ENCODE measurements at regions not wholly inside any gene's neighbourhood (a gene's known extent, or its start where the extent isn't known, plus 50 kb on each side); places are given as distances from the start of the nearest gene placed in this dataset.
A peak's percentile ranks its signal among the peaks of the same experiment; 100 is the strongest.

DNA sequence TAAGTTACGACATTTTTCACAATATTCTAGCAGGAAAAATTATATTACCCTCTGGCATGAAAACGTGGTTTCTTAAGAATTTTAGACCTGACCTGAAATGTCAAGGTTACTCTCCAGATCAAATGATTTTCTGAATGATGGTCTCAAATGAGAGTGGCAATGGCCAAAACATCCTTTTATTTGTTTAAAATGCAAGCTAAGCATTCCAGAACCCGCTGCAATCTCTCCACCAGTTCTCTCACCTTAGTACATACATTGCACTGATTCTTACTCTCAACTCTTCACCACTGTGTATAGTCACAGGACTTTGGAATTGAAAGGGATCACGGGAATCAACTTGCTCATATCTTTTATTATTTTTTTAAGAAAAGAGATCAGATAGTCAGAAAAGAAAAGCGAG lies 391.6 kb upstream of the LRATD1 start:
- no peak for DNase-seq (ENCODE audit: low read depth, low spot score)

DNA sequence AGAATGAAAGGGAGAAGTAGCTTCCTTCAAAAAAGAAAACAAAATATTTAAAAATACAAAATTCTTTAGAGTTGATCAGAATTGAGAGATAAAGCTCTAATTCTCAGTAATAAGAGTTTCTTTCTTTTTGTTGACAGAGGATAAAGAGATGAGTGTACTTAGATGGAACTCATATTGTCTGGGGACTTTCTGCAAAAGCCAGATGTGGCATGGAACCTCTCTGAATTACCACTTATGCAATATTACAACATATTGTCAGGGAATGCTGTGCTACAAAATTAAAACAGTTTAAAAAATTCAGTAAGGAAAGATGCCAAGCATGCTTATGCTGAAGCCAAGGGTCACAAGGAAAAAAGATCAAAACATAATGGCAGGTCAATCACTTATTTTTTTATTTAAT lies 386.6 kb upstream of the LRATD1 start:
- no peak for DNase-seq (ENCODE audit: low read depth, low spot score)

DNA sequence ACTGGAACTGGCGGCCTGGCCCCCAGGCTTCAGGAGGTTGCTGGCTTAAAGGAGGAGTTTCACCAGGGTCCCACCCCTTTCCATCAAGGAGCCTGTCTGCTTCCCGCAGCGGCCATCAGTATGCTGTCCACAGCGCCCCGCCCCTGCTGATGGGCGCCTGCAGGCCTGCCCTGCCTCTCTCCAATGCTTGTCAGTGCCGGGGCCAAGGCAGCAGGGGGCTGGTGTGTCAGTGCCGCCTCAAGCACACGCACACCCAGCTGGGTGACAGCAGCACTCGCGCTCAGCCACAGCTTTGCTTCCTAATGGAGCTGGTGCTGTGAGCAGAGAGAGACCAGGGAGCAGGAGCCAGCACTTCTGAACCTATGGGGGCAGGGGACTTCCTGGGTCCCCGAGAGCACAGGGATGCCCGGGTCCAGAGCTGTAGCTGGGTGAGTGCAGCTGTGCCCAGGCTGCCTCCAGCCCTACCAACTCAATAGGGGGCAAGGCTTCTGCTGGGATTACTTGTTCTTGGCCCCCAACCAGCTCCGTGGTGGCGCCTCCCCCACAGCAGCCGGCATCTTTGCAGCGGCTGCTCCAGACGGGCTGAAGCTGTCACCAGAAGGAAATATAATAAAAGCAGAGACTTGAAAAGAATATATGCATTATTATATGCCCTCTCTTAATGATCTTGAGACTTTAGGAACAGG lies 377.2 kb upstream of the LRATD1 start:
- peak; percentile 71 for DNase-seq (ENCODE audit: low read depth, low spot score)

DNA sequence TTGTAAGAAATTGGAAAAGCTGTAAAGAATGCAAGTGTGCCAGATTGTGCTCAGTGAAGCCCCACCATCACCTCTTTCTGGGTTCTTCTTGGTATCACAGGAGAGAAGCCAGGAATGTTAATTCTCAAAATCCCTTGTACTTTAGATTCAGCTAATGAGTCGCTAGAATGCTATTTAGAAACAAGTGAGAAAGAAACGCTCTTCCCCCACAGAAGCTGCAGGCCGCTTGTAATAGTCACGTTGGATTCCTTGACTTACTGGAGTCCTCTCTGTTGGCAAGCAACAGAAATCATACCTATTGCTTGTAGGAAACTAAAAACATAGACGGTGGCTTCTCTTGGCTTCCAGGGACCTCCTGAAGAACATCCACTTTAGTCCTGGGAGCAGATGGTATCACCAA lies 375.6 kb upstream of the LRATD1 start:
- DNase-seq (ENCODE audit: low read depth, low spot score): no peak

DNA sequence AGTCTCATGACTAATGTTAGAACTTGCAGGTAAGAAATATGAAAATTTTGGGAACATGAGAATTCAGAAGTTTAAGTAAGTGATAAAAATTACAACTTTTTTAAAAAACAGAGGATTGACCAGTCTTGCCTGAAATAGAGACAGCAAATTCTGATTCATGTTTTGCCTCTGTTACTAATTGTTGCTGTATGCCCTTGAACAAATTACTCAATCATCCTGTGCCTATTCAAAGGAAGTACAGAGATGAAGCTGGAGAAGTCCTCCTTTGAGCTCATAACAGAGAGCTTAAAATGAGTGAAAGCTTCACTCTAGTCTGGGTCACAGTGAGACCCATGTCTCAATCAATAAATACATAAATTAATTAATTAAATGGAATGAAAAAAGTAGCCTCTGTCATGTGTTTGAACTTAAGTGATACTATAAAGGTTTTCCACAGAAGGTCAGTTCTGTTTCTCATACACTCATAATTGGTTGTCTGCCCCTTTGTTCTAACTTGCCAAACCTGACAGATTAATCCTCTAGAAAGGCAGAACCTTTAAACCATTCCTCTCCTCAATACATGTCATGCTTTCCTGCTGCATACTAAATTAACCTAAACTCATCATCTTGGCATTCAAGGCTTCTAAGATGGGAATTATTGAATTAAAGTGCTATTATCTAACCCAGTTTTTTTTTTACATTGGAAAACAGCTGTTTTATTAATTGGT lies 374.6 kb upstream of the LRATD1 start:
- no peak for DNase-seq (ENCODE audit: low read depth, low spot score)

DNA sequence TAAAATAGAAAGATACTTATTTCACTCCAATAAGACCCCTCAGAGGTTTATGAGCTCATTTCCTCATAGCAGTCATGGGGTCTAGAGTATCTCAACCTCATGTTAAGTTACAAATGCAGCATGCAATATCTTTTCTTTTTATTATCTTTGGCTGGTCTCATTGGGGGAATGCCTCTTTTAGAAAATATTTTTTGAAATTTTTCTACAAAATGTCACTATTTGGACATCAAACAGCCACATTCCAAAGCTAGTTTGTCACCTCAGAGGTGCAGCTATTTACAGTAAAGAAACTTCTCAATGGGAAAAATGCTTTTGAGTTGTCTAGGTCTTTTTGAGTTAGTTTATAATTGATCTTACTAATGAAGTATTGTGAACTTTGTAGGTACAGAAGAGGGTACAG lies 370.7 kb upstream of the LRATD1 start:
- DNase-seq (ENCODE audit: low read depth, low spot score): no peak

DNA sequence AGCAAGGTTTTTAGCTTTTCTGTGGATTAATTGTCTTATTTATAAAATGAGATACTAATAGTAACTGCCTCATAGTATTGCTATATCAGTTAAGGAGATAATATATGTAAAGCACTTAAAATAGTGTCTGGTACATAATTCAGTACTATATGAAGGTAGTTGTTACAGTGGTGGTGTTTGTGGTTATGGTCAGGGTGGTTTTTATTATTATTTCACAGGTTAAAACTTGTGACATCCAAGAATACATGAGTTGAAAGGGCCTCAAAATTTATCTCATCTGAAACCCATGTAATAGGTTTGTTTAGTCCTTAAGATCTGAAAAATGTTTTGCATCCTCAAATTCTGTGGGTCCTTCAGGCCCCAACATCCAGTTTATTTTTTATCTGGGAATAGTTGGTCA lies 369.5 kb upstream of the LRATD1 start:
- no peak for DNase-seq (ENCODE audit: low read depth, low spot score)

DNA sequence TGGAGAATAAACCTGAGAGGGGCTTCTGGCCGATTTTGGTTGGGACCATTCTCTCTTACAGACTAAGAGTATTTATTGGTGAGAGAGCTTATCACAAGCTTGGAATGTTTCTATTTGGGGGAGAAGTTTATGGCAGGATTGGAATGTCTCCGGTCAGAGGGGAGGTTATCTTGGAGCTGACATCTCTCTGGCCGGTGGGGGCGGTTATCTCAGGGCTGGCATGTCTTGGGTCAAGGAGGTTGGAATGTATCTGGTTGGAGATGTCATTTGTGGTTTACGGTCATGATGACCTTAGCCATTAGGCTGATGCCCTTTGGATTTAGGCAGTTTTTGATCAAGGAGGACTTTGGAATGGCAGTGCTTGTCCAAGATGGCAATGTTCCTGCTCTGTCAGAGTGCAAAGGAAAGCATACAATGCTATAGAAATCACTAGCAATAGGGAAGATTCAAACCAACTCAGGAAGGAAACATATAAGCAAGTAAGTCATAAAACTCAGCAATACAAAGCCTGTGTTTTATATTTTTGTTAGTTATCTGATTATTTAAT lies 362.4 kb upstream of the LRATD1 start:
- no peak for DNase-seq (ENCODE audit: low read depth, low spot score)

DNA sequence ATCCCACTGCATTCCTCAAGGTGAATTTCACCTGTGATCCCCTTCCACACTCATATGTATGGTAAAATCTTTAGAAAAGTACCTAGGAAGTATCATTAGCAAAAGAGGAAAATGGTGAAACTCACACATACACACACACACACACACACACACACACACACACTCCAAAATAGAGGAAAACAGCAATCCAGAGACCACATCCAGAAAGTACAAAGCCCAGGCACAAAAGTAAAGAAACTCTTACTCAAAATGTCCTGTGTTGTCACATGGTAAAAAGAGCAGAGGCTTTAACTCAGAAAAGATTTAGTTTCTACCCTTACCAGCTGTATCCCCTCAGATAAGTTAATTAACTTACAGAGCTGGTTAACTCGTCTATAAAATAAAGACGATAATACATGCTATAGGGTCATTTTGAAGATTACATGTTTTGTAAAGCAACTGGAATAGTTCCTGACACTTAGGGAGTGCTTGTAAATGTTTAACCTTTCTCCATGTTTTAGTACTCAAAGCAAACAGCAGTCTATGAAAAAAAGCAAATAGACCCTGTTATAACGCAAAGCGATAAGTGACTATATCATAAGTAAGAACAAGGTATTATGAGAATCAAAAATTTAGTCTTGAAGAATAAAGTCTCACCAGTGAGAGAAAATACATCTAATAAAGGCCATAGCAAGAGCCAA lies 360.0 kb upstream of the LRATD1 start:
- DNase-seq (ENCODE audit: low read depth, low spot score): no peak

DNA sequence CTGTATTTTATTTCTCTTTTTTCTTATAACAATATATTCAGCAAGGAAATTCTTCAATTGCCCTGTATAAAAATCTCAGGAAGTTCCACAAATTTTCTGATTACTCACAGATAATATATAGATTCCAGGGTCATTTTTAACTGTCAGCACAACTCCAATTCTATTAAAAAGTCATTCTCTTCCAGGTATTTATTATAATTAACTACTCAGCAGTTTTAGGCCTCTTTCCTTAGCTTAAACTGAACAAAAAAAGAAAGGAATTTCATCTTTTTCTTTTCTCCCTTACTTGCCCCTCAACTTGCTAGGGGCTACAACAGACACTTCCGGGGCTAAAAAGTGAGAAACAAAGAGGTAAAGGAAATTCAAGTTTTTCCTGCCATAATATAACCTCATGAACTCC lies 358.9 kb upstream of the LRATD1 start:
- DNase-seq (ENCODE audit: low read depth, low spot score): no peak

DNA sequence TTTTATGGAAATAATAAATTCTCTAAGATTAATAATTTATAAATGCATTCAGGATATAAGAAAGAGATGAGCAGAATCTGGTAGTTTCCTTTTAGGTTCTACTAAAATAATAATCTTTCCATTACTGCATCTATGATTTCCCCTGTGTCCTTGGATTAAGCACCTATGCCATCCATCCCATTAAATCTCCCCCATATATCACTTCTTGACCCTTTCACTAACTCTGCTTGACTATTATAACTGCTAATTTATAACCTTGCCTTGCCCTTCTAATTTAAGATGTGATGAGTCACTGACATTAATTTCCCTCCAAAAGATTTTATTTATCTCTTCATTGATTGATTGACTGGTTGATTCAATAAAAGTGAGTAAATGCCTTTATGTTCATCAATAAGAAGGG lies 348.3 kb upstream of the LRATD1 start:
- DNase-seq (ENCODE audit: low read depth, low spot score): no peak

DNA sequence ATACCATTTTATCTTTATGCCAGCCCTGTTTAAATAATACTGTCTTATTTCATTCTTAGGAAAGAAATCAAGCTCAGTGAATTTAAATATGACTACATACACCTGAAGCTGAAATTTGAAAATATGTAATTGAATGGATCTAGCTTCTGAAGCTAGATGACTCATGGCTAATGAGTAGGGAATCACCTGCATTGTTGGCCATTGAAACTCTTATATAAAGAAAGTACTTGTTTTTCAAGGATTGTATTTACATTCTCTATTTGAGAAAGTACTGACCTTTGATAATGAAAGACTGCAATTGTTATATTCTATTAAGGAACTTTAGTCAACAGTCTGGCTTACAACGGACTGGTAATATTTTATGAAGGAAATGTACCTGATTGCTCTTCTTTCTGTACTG lies 346.7 kb upstream of the LRATD1 start:
- DNase-seq (ENCODE audit: low read depth, low spot score): no peak

DNA sequence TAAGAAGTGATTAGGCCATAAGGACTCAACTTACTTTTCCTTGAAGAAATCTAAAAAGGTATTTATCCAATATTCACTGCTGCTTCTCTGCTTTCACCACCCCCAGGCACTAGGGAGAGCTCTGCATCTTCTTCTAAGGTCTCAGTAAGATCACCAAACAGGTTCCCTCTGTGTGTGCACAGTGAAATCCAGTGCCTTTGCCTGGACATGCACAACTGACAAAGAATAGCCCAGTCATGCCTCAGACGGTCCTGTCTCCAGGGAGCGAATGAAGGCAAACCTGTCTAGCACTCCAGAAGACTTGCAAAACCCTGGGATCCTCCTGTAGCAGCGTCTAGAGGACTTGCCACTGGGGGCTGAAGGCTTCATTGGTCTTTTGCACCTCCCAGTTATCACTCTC lies 344.5 kb upstream of the LRATD1 start:
- DNase-seq (ENCODE audit: low read depth, low spot score): no peak

DNA sequence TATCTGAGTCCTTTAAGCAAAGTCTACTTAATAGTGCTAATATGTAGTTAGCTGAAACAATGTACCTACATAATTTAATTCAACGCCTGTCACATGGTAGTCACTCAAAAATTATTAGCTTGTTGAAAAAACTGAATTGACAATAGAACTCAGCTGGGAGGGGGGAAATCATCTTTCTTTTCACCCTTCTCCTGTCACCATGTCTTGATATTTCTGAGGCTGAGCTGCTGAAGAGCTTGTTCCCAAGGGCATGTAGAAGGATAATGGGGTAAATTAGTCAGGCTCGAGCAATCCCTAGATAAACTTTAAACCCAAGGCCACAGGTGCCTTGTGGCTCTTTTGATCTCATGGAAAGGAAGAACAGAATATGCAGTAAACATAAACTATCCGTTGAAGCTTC lies 339.6 kb upstream of the LRATD1 start:
- no peak for DNase-seq (ENCODE audit: low read depth, low spot score)

DNA sequence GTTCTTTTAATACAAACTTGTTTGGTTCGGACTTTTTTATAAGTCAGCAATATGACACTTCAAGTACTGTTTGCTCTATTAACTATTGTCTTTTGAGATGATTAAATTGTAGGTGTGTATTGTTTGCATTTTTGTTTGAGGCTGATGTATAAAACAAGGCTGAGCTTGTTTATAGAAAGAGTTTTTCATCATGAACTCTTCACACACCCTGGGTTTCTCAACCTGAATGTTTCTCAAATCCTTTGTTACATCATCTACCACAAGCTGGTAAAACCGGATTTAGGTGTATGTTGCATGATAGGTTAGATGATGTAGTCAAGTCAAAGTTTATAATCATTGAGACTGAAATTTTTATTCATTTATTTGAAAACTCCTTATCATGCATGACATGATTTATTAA lies 335.2 kb upstream of the LRATD1 start:
- DNase-seq (ENCODE audit: low read depth, low spot score): no peak

DNA sequence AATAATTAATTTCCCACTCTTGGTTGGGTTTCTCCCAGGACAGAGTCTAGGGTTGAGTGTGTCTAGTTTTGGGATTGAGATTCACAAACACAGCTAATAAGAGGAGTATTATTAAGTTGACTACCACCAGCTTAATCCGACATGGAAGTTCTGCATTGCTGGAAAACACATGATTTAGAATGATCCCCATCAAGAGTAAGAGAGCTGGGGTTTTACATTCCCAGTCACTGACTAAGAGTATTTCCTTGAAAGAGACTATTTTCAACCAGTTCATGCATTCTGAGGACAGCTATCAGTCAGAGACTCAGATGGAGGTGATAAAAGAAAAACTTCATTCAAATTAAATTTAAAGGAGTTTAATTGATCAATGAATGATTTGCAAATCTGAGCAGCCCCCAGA lies 334.6 kb upstream of the LRATD1 start:
- no peak for DNase-seq (ENCODE audit: low read depth, low spot score)

DNA sequence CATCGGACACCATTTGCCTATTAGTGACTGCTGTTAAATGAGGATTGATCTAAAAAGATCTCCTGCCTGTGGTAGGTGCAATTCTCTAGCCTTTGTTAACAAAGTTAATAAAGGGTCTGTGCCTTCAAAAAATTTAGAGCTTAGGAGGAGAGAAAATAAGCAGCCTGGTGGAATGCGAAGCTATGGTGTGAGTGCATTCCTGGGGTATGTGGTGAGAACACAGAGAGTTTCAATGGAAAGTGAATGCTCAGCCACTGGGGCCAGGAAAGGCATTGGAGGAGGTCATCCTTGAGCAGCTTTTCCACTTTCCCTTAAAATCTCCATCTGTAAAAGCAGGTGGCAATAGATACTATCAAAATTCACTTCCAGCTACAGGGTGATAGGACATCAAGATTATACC lies 331.2 kb upstream of the LRATD1 start:
- no peak for DNase-seq (ENCODE audit: low read depth, low spot score)

DNA sequence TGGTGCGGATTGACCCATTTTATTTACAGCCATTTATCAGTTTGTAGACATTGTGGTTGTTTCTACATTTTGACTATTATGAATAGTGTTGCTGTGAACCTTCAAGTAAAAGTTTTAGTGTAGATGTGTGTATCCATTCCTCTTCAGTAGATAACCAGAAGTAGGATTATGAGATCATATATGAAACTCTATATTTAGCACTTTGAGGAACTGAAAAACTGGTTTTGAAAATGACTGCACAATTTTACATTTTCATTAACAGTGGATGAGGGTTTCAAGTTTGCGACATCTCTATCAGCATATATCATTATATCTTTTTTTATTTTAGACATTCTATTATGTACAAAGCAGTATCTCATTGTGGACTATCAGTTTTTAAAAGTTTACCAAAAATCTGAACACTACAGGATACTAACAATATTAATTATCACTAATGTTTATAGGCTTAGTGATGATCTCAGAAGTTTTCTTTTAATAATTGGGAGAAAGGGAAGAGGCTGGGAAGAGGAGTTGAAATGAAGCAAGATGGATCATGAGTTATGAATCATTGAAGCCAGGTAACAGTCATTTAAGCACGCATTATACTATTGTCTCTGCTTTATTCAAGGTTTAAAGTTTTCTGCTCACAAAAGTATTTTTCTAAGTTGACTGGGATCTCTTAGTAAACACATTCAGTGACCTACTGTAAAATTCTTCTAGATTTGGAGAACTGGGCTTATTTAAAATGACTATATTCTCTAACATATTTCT lies 329.0 kb upstream of the LRATD1 start:
- no peak for DNase-seq (ENCODE audit: low read depth, low spot score)

DNA sequence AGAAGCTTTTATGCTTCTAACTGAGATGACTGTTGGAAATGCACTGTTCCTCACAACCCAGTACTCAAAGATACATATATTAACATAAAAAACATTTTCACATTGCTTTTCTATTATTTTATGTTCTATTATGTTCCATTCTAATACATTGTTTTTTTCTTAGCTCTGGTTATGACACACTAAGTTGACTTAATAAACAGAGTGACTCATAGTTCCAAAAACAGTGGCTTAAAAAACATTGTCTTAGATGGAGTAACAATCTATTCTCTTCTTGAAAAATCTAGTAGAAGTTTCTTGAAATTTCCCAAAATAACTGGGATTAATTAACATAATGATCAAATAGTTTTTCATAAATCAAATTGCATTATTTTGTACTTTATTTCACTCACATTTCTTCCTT lies 328.2 kb upstream of the LRATD1 start:
- DNase-seq (ENCODE audit: low read depth, low spot score): no peak

DNA sequence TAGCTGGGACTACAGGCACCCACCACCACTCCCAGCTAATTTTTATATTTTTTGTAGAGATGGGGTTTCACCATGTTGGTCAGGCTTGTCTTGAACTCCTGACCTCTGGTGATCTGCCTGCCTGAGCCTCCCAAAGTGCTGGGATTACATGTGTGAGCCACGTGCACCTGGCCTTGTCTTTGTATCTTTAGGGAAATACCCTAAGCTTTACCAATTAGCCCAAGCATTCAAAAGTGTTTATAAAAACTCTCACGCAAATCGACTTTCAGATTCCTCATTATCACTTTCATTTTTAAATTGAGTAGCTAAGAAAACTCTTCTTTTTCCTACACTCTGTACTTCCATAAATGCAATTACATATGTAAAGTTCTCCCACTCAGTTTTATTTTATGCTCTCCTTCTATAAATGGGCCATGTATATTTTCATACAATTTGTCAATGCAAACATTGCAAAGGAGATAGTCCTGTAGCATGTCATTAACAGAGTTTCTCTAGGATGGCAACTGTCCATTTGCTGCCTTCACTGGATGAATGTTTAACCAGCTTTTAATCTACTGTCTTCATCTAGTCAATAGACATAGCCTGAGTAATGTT lies 326.2 kb upstream of the LRATD1 start:
- no peak for DNase-seq (ENCODE audit: low read depth, low spot score)

DNA sequence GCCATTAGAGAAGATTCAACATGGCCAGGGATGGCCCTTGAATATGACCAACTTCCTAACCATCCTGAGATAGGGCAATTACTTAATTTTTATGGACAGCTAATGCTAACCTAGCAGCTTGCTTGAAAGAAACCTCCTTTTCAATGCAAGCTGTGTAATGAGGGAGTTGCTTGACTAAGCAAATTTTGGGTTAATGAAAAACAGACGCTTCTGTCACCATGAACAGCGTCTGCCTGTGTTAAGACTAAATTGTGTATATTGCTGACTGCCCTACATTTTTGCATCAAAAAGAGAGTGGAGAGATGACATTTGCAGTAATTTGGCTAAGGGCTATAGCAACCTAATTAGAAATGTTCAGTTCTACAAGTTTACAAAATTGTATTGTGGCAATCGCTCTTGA lies 319.2 kb upstream of the LRATD1 start:
- DNase-seq (ENCODE audit: low read depth, low spot score): no peak

DNA sequence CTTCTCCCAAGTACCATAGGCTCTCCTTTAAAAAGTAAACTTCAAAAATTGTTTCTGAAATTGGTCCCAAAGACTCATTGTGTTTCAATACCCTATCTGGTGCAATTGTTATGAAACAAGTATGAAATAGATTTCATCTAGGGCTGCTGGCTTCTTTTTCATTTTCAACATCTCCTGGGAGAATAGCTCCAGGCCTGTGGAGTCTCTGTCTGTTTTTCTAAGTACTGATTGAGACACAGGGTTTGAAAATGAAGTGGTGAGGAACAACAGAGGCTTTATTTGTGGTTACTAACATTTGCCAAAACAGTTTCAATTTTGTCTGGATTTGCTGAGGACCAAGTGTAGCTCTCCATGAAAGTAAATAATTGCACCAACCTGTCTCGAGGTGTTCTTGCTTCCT lies 315.9 kb upstream of the LRATD1 start:
- no peak for DNase-seq (ENCODE audit: low read depth, low spot score)

All from ELF-1 (cell line).